ENCODE measurements at regions not wholly inside any gene's neighbourhood (a gene's known extent, or its start where the extent isn't known, plus 50 kb on each side); places are given as distances from the start of the nearest gene placed in this dataset.

GRCh38 chr2:239668651-239669050, 267.8 kb upstream of the HDAC4 start:
- TF ChIP-seq, protein P1, sequence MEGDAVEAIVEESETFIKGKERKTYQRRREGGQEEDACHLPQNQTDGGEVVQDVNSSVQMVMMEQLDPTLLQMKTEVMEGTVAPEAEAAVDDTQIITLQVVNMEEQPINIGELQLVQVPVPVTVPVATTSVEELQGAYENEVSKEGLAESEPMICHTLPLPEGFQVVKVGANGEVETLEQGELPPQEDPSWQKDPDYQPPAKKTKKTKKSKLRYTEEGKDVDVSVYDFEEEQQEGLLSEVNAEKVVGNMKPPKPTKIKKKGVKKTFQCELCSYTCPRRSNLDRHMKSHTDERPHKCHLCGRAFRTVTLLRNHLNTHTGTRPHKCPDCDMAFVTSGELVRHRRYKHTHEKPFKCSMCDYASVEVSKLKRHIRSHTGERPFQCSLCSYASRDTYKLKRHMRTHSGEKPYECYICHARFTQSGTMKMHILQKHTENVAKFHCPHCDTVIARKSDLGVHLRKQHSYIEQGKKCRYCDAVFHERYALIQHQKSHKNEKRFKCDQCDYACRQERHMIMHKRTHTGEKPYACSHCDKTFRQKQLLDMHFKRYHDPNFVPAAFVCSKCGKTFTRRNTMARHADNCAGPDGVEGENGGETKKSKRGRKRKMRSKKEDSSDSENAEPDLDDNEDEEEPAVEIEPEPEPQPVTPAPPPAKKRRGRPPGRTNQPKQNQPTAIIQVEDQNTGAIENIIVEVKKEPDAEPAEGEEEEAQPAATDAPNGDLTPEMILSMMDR (IDR thresholded peaks at IDR 0.05): no peak
- no peak for TF ChIP-seq ZFX (IDR thresholded peaks at IDR 0.05; ENCODE audit: borderline replicate concordance)

GRCh38 chr2:239668042-239668441, 267.2 kb upstream of the HDAC4 start:
- no peak overlapping the region for H3K27ac ChIP-seq
- TF ChIP-seq ZFX (IDR thresholded peaks at IDR 0.05; ENCODE audit: borderline replicate concordance): no peak
- TF ChIP-seq, protein P1 (IDR thresholded peaks at IDR 0.05): no peak

More at GRCh38 chr2:239668651-239669050, 267.8 kb upstream of the HDAC4 start:
- H3K27ac ChIP-seq: no peak overlapping the region

GRCh38 chr2:239667431-239667985, 266.7 kb upstream of the HDAC4 start:
- no peak overlapping the region for H3K27ac ChIP-seq
- TF ChIP-seq, protein P1 (IDR thresholded peaks at IDR 0.05): no peak
- no peak for TF ChIP-seq ZFX (IDR thresholded peaks at IDR 0.05; ENCODE audit: borderline replicate concordance)

DNA sequence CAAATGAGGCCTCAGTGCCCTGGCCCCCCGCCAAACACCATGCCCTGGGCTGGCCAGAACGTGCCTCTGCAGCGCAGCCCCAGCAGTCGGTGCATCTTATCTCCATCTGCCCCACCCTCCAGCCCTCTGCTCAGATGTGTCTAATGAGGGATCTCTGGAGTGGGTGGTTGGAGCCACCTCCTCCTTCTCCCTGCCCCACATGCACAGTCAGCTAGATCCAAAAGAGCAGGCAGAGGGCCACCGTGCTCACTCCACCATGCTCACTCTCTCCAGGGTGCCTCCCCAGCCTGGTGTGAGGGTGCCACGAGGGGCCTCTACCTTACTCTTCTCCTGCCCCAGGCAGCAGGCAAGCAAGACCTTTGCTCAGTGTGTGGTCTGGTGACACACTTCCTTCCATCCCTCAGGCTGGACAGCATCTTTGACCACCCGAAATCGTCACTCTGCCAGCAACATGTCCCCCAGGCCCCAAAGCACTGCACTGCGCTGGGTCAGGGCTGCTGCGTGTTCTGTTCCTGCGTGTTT, 266.1 kb upstream of the HDAC4 start:
- H3K27ac ChIP-seq: no peak overlapping the region
- TF ChIP-seq, protein P1 (IDR thresholded peaks at IDR 0.05): no peak
- TF ChIP-seq ZFX (IDR thresholded peaks at IDR 0.05; ENCODE audit: borderline replicate concordance): no peak

- TF ChIP-seq, protein P1 (IDR thresholded peaks at IDR 0.05): no peak
- TF ChIP-seq ZFX (IDR thresholded peaks at IDR 0.05; ENCODE audit: borderline replicate concordance): no peak
- no peak overlapping the region for H3K27ac ChIP-seq
Observed at GRCh38 chr2:239666053-239666854, 265.4 kb upstream of the HDAC4 start.

DNA sequence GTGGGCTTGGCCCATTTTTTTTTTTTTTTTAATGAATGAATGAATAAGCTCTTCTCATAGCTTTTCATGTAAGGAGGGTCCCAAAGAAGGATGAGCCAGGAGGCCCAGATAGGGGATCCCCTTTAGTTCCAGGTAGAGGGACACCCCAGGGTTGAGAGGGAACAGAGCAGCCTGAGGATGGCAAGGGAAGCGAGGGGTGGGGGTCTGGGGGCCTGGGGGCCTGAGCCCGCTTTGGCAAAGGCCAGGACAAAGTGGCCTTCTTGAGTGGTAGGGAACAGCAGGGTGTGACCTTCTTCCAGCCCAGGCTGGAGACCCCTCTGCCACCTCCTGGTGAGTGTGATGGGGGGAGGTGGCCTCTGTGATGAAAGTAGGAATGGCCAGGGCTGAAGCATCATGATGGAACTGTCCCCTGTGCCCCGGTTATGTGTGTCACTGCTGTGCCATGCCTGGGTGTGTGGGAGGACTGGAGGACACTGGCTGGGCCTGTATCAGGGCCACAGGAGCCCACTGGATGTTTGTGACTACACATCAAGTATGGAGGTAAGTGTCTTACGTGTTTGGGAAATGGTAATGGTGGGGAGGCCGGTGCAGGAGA, 263.5 kb upstream of the HDAC4 start:
- no peak for TF ChIP-seq ZFX (IDR thresholded peaks at IDR 0.05; ENCODE audit: borderline replicate concordance)
- TF ChIP-seq, protein P1 (IDR thresholded peaks at IDR 0.05): no peak
- no peak overlapping the region for H3K27ac ChIP-seq

Data from 22Rv1 (cell line).